Tibial nerve (tissue), 4 donors: ENCODE measurements at regions not wholly inside any gene's neighbourhood (a gene's known extent, or its start where the extent isn't known, plus 50 kb on each side); places are given as distances from the start of the nearest gene placed in this dataset.

Experiments
- DNase-seq, 2 donors: peaks; one replicate each; pipeline ENCODE4 v3.0.0-alpha.2; 2019; ENCODE audit warnings: low spot score in 2 of 2
- H3K27ac ChIP-seq, 4 donors: fragments of 200-600 bp; sonication (generic) in 3 of 4; one replicate each; pipeline ENCODE4 v1.5.1; 2017 to 2019; ENCODE audit warnings: mild to moderate bottlenecking in 1 of 4
- H3K27me3 ChIP-seq, 2 donors: fragments of 200-600 bp; sonication (generic) in 1 of 2; one replicate each; pipeline versions ENCODE4 v1.5.1 to v1.6.0; 2017 to 2019
- H3K36me3 ChIP-seq, 3 donors: fragments of 200-600 bp; sonication (generic); one replicate each; pipeline ENCODE4 v1.5.1; 2018 to 2019
- H3K4me1 ChIP-seq, 4 donors: fragments of 200-600 bp; sonication (generic) in 3 of 4; one replicate each; pipeline ENCODE4 v1.5.1; 2017 to 2019
- H3K4me3 ChIP-seq, 4 donors: fragments of 200-600 bp; sonication (generic) in 3 of 4; one replicate each; pipeline ENCODE4 v1.5.1; 2017 to 2019; ENCODE audit warnings: mild to moderate bottlenecking in 1 of 4, moderate library complexity in 1 of 4
- H3K9me3 ChIP-seq, 4 donors: fragments of 200-600 bp; sonication (generic) in 3 of 4; one replicate each; pipeline ENCODE4 v1.5.1; 2017 to 2019
- EP300 ChIP-seq, 2 donors: sonication (generic); formaldehyde crosslinking; IDR thresholded peaks; one replicate each; pipeline ENCODE4 v1.6.1; 2017; ENCODE audit warnings: antibody characterized with exemption in 2 of 2, mild to moderate bottlenecking in 1 of 2
- POLR2A ChIP-seq, 2 donors: fragments of 450-650 bp; IDR thresholded peaks; one replicate each; pipeline ENCODE4 v1.6.1; 2017; ENCODE audit warnings: antibody characterized with exemption in 2 of 2, mild to moderate bottlenecking in 2 of 2, moderate library complexity in 2 of 2
- WGBS, 2 donors: methylation state at CpG; one replicate each; pipeline ENCODE4 v1.1.5; 2018; 5-methylcytosine and 5-hydroxymethylcytosine counted together
- TF ChIP-seq, protein P1 (sequence below), 5 experiments: fragments of 200-600 bp in 3 of 5; fragments of 450-650 bp in 2 of 5; sonication (generic) in 3 of 5; IDR thresholded peaks; one replicate each; pipeline ENCODE4 v1.5.1; 2016 to 2019; ENCODE audit warnings: antibody characterized with exemption in 5 of 5, mild to moderate bottlenecking in 3 of 5, moderate library complexity in 2 of 5

GRCh38 chr4:45770958-45771357, 352.9 kb downstream of the GABRG1 start:
- no peaks in the 10 kb centered on the region for H3K9me3 ChIP-seq
- no peak for DNase-seq
- no peaks in the 10 kb centered on the region for H3K4me1 ChIP-seq
- no peaks in the 10 kb centered on the region for H3K27me3 ChIP-seq
- no peaks in the 10 kb centered on the region for H3K36me3 ChIP-seq
- H3K27ac ChIP-seq: no peak overlapping the region
- 85 to 89% methylated on average over 3 of the region's 3 CpGs for WGBS, 2 donors
- TF ChIP-seq POLR2A (IDR thresholded peaks at IDR 0.05) (no peak), EP300 (IDR thresholded peaks at IDR 0.05) (no peak)
- TF ChIP-seq, protein P1, sequence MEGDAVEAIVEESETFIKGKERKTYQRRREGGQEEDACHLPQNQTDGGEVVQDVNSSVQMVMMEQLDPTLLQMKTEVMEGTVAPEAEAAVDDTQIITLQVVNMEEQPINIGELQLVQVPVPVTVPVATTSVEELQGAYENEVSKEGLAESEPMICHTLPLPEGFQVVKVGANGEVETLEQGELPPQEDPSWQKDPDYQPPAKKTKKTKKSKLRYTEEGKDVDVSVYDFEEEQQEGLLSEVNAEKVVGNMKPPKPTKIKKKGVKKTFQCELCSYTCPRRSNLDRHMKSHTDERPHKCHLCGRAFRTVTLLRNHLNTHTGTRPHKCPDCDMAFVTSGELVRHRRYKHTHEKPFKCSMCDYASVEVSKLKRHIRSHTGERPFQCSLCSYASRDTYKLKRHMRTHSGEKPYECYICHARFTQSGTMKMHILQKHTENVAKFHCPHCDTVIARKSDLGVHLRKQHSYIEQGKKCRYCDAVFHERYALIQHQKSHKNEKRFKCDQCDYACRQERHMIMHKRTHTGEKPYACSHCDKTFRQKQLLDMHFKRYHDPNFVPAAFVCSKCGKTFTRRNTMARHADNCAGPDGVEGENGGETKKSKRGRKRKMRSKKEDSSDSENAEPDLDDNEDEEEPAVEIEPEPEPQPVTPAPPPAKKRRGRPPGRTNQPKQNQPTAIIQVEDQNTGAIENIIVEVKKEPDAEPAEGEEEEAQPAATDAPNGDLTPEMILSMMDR (IDR thresholded peaks at IDR 0.05): no peak
- H3K4me3 ChIP-seq: no peak overlapping the region

DNA sequence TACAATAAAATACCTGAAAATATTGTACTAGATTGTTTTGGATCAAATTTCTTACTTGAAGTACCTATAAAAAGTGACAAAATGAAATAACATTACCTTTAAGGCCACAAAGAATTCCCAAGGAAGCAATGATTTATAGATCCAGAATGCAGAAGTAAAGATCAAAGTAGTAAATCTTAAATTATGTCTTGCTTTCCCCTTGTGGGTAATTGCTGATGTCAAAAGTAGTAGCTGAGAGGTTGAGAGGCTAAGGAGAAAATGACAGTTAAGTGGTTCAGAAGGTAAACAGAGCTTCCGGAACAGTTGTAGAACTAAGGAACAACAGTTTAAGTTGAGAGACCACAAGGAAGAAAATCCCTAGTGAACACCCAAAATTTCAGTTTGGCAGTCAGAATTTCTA, 358.3 kb downstream of the GABRG1 start:
- 41 to 55% methylated on average over 1 of the region's 1 CpG for WGBS, 2 donors
- Histone ChIP-seq H3K36me3 (no peaks in the 10 kb centered on the region), H3K27me3 (no peaks in the 10 kb centered on the region), H3K27ac (no peak overlapping the region), H3K4me1 (no peaks in the 10 kb centered on the region), H3K9me3 (no peaks in the 10 kb centered on the region), H3K4me3 (no peak overlapping the region)
- no peak for DNase-seq
- TF ChIP-seq, protein P1 (IDR thresholded peaks at IDR 0.05): no peak

GRCh38 chr4:45751877-45752530, 371.9 kb downstream of the GABRG1 start:
- Histone ChIP-seq H3K4me3 (no peak overlapping the region), H3K9me3 (no peaks in the 10 kb centered on the region), H3K4me1 (no peaks in the 10 kb centered on the region), H3K36me3 (no peaks in the 10 kb centered on the region), H3K27me3 (no peaks in the 10 kb centered on the region), H3K27ac (no peak overlapping the region)
- no peak for DNase-seq
- WGBS, 2 donors: 69 to 80% methylated on average over 4 of the region's 4 CpGs
- TF ChIP-seq, protein P1 (IDR thresholded peaks at IDR 0.05): no peak
- TF ChIP-seq EP300 (IDR thresholded peaks at IDR 0.05) (no peak), POLR2A (IDR thresholded peaks at IDR 0.05) (no peak)

- H3K4me1 ChIP-seq: no peaks in the 10 kb centered on the region
- no peaks in the 10 kb centered on the region for H3K36me3 ChIP-seq
- 60 to 61% methylated on average over 2 of the region's 2 CpGs for WGBS, 2 donors
- no peak for TF ChIP-seq POLR2A (IDR thresholded peaks at IDR 0.05)
- H3K27ac ChIP-seq: no peak overlapping the region
- H3K9me3 ChIP-seq: no peaks in the 10 kb centered on the region
- H3K4me3 ChIP-seq: no peak overlapping the region
- H3K27me3 ChIP-seq: no peaks in the 10 kb centered on the region
- no peak for DNase-seq
Observed at GRCh38 chr4:45750721-45751120, 373.1 kb downstream of the GABRG1 start.

DNA sequence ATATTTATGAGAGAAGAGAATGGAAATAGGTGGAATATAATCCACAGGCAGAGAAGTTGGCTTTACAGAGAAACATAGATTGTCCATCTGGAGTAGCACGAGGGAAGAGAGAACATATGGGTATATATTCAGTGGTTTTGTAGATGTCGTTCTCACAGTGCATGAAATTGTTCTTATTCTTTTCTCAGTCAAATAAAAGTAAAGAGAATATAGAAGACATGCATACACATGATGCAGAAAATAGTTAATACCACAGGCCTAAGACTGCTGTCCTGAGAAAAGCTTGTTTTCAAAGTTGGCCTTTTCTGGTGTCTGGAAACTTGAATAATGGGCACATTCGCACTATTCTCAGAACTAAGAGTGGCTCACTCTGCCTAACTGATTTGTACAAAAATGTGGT, 378.1 kb downstream of the GABRG1 start:
- DNase-seq: no peak
- 86 to 93% methylated on average over 3 of the region's 3 CpGs for WGBS, 2 donors
- Histone ChIP-seq H3K27ac (no peak overlapping the region), H3K4me1 (no peaks in the 10 kb centered on the region), H3K4me3 (no peak overlapping the region), H3K27me3 (no peaks in the 10 kb centered on the region), H3K36me3 (no peaks in the 10 kb centered on the region), H3K9me3 (peaks cover 0 to 13% (median 5%) of the 10 kb centered on the region in 4 donors)
- TF ChIP-seq POLR2A (IDR thresholded peaks at IDR 0.05) (no peak), EP300 (IDR thresholded peaks at IDR 0.05) (no peak)
- TF ChIP-seq, protein P1 (IDR thresholded peaks at IDR 0.05): no peak

GRCh38 chr4:45741897-45742296, 382.0 kb downstream of the GABRG1 start:
- H3K36me3 ChIP-seq: no peaks in the 10 kb centered on the region
- DNase-seq: no peak
- peaks cover 0 to 28% (median 8%) of the 10 kb centered on the region in 4 donors for H3K9me3 ChIP-seq
- H3K27me3 ChIP-seq: no peaks in the 10 kb centered on the region
- H3K4me1 ChIP-seq: no peaks in the 10 kb centered on the region
- TF ChIP-seq EP300 (IDR thresholded peaks at IDR 0.05): no peak
- TF ChIP-seq, protein P1 (IDR thresholded peaks at IDR 0.05): no peak
- TF ChIP-seq POLR2A (IDR thresholded peaks at IDR 0.05): no peak
- H3K27ac ChIP-seq: no peak overlapping the region
- no peak overlapping the region for H3K4me3 ChIP-seq
- WGBS, 2 donors: 62 to 87% methylated on average over 1 of the region's 1 CpG
